ENCODE measurements at regions not wholly inside any gene's neighbourhood (a gene's known extent, or its start where the extent isn't known, plus 50 kb on each side); places are given as distances from the start of the nearest gene placed in this dataset.

DNA sequence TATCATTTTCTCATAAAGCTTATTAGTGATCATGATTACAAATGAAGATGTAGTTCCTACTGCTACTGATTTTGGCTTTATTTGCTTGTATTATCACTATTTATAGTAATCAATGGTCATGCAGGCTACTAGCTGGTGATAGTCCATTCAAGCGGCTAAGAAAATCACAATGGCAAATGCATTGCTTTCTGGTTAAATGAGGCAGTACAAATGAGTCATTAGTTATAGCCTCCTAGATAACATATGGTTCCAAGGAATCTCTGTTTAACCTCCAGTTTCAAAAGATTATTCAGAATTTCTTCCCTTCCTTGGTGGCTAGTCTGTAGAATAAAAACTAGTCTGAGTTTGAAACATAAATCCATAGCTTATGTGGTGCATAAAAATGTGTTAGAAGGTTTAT, 141.3 kb upstream of the HTR2A start:
- intact Hi-C loops (cut with DNase I; ENCODE audit: low total_unique reads): no loop called here
- DNase-seq (ENCODE audit: low spot score in 2 of 2): no peak

DNA sequence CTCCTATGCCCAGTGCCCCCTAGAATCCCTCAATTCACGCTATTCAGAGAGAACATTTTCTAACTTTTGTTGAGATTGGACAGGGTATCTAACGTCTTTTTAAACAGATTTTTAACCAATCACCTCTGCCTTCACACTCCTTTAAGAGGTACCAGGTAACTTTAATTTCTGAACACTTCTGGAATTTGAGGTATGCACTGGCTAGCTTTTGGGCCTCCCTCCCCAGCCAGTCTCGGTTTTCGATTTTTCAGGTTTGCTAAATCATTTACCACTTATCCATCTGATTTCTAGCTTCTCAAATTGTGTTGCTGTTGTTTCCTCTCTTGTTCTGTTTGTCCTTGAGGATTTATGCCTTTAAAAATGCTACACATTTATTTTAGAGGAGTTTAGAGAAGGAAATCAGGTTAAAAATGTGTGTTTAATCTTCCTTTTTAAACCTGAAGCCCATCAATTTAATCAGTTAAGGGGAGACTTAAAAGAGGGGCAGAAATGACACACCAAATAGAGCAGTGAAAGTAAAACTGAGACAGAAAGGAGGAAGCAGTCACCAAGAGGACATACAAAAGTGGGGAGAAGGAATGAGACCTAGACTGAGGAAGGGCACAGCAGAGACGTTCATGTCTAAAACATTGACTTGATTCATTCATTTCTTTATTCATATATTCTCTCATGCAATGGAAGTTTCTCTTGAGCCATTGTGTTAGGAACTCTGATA, 139.6 kb upstream of the HTR2A start:
- intact Hi-C loops (cut with DNase I; ENCODE audit: low total_unique reads): no loop called here
- TF ChIP-seq, protein P1, sequence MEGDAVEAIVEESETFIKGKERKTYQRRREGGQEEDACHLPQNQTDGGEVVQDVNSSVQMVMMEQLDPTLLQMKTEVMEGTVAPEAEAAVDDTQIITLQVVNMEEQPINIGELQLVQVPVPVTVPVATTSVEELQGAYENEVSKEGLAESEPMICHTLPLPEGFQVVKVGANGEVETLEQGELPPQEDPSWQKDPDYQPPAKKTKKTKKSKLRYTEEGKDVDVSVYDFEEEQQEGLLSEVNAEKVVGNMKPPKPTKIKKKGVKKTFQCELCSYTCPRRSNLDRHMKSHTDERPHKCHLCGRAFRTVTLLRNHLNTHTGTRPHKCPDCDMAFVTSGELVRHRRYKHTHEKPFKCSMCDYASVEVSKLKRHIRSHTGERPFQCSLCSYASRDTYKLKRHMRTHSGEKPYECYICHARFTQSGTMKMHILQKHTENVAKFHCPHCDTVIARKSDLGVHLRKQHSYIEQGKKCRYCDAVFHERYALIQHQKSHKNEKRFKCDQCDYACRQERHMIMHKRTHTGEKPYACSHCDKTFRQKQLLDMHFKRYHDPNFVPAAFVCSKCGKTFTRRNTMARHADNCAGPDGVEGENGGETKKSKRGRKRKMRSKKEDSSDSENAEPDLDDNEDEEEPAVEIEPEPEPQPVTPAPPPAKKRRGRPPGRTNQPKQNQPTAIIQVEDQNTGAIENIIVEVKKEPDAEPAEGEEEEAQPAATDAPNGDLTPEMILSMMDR (IDR thresholded peaks at IDR 0.05): no peak
- TF ChIP-seq POLR2A (IDR thresholded peaks at IDR 0.05): no peak
- no peak for TF ChIP-seq POLR2AphosphoS5 (IDR thresholded peaks at IDR 0.05)

More for the DNA sequence above, 141.3 kb upstream of the HTR2A start:
- H3K27me3 ChIP-seq: no peaks in the 10 kb centered on the region
- H3K4me3 ChIP-seq: no peak overlapping the region
- no peaks in the 10 kb centered on the region for H3K36me3 ChIP-seq
- no peak for TF ChIP-seq POLR2AphosphoS5 (IDR thresholded peaks at IDR 0.05)
- TF ChIP-seq POLR2A (IDR thresholded peaks at IDR 0.05): no peak
- TF ChIP-seq, protein P1 (IDR thresholded peaks at IDR 0.05): no peak
- H3K27ac ChIP-seq: no peak overlapping the region
- no peaks in the 10 kb centered on the region for H3K9me3 ChIP-seq
- no peaks in the 10 kb centered on the region for H3K4me1 ChIP-seq

DNA sequence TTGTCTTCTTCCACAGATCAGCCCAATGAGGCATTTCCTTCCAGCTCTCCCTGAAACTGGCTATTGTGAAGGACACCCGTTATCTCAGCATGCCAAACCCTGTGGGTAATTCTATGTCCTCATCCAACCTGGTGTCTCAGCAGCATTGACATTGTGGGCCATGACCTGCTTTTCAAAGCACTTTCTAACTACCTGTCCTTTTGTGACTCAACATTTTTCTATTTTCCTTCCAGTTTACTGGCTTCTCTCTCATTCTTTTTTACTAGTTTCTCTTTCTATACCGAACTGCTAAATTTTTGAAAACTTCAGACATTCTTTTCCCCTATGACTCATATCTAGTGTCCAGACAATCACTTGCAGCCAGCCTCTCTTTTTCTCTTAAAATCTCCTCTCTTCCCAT, 136.4 kb upstream of the HTR2A start:
- DNase-seq (ENCODE audit: low spot score in 2 of 2): no peak
- Histone ChIP-seq H3K27ac (no peak overlapping the region), H3K4me3 (no peak overlapping the region), H3K4me1 (no peaks in the 10 kb centered on the region), H3K9me3 (no peaks in the 10 kb centered on the region), H3K36me3 (no peaks in the 10 kb centered on the region), H3K27me3 (no peaks in the 10 kb centered on the region)
- intact Hi-C loops (cut with DNase I; ENCODE audit: low total_unique reads): no loop called here
- TF ChIP-seq, protein P1 (IDR thresholded peaks at IDR 0.05): no peak
- no peak for TF ChIP-seq POLR2A (IDR thresholded peaks at IDR 0.05)
- TF ChIP-seq POLR2AphosphoS5 (IDR thresholded peaks at IDR 0.05): no peak

More for the DNA sequence above, 139.6 kb upstream of the HTR2A start:
- Histone ChIP-seq H3K27me3 (no peaks in the 10 kb centered on the region), H3K4me1 (no peaks in the 10 kb centered on the region), H3K36me3 (no peaks in the 10 kb centered on the region), H3K9me3 (no peaks in the 10 kb centered on the region), H3K27ac (no peak overlapping the region), H3K4me3 (no peak overlapping the region)
- DNase-seq (ENCODE audit: low spot score in 2 of 2): no peak

DNA sequence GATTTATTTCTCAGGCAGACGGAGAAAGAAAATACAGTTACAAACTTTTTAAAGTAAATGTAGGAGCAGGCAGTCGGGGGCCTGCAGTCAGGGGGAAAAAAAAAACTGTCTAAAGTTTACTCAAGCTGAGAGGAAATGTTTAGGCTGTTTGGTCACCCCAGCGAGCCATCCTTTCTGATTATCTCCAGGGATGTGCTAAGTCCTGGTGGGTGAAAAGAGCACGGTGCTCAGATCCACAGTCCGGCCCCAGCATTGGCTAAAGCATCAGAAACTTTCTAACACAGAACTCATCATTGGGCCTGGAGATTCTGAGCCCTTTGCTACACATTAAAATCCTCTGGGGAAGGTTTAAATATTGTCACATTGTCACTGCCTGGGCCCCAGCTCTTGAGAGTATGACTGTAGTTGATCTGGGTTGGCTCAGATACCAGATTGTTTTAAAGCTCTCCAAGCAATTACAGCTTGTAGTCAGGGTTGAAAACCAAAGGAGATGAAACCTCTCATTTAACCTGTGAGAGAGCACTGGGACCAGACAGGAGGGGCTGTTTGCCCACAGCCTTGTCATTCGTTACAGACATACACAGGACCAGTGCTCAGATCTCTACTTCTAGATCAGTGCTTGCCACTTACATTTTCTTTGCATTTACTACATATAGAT, 131.1 kb upstream of the HTR2A start:
- Histone ChIP-seq H3K27ac (no peak overlapping the region), H3K4me3 (no peak overlapping the region), H3K4me1 (no peaks in the 10 kb centered on the region), H3K9me3 (no peaks in the 10 kb centered on the region), H3K36me3 (no peaks in the 10 kb centered on the region), H3K27me3 (no peaks in the 10 kb centered on the region)
- no peak for TF ChIP-seq POLR2A (IDR thresholded peaks at IDR 0.05)
- no peak for TF ChIP-seq POLR2AphosphoS5 (IDR thresholded peaks at IDR 0.05)
- TF ChIP-seq, protein P1 (IDR thresholded peaks at IDR 0.05): no peak
- intact Hi-C loops (cut with DNase I; ENCODE audit: low total_unique reads): no loop called here
- no peak for DNase-seq (ENCODE audit: low spot score in 2 of 2)

DNA sequence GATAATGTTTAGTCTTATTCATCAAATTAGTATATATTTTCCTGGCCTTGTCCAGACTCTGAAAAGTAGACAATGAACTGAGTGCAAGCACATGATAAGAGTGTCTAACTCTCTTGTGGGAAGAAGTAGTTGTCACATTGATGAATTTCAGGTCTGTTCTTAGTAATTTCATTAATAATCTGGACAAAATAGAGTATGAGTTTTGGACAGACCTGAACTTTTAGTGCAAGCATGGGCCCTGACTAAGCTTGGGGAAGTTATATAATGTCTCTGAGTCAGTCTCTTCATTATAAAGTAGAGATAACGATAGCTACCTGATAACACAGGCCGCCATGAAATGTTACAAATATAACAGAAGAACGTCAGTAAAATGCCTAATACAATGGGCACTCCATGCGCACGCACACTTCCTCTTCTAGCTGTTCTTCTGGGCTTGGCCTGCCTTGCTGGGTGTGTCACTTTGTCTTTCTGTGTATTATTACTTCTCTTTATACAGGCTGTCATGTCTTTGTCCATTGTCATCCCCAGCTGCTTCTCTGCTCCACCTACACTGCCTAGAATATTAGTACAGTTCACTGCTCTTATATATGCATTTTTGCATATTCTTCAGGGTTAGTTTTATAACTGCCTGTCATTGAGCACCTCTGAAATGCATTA, 129.1 kb upstream of the HTR2A start:
- Histone ChIP-seq H3K9me3 (no peaks in the 10 kb centered on the region), H3K27me3 (no peaks in the 10 kb centered on the region), H3K4me3 (no peak overlapping the region), H3K4me1 (no peaks in the 10 kb centered on the region), H3K27ac (no peak overlapping the region), H3K36me3 (no peaks in the 10 kb centered on the region)
- no peak for TF ChIP-seq POLR2A (IDR thresholded peaks at IDR 0.05)
- TF ChIP-seq, protein P1 (IDR thresholded peaks at IDR 0.05): no peak
- TF ChIP-seq POLR2AphosphoS5 (IDR thresholded peaks at IDR 0.05): no peak
- intact Hi-C loops (cut with DNase I; ENCODE audit: low total_unique reads): no loop called here
- DNase-seq (ENCODE audit: low spot score in 2 of 2): no peak
